ENCODE measurements at regions not wholly inside any gene's neighbourhood (a gene's known extent, or its start where the extent isn't known, plus 50 kb on each side); places are given as distances from the start of the nearest gene placed in this dataset.
"Not testable (repeated sequence)": the region's sequence is repeated elsewhere in the genome, so short reads cannot be mapped to it uniquely, and the experiment has no call there.

DNA sequence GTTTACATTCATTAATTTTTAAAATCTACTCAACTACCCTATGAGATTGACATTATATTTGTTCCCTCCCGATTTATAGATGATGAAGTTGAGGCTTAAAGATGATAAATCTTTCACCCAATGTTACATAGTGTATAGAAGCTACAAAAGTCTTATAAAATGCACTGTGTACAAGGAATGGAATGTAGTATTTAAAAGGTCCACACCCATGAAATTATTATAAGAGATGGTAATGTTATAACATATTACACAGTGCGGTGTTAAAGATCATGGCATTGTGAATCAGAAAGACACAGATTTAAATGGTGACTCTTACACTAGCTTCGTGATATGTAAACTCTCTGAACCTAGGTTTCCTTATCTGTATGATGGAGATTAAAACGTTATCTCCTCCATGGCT lies 141.6 kb upstream of the CHD1 start:
- Mint-ChIP-seq H3K36me3 (no peaks in the 10 kb centered on the region), H3K27ac (no peak overlapping the region), H3K4me3 (no peak overlapping the region), H3K4me1 (no peaks in the 10 kb centered on the region), H3K9me3 (peaks cover 2% of the 10 kb centered on the region)
- DNase-seq (ENCODE audit: low spot score in 2 of 2): no peak
- ATAC-seq: no peak

DNA sequence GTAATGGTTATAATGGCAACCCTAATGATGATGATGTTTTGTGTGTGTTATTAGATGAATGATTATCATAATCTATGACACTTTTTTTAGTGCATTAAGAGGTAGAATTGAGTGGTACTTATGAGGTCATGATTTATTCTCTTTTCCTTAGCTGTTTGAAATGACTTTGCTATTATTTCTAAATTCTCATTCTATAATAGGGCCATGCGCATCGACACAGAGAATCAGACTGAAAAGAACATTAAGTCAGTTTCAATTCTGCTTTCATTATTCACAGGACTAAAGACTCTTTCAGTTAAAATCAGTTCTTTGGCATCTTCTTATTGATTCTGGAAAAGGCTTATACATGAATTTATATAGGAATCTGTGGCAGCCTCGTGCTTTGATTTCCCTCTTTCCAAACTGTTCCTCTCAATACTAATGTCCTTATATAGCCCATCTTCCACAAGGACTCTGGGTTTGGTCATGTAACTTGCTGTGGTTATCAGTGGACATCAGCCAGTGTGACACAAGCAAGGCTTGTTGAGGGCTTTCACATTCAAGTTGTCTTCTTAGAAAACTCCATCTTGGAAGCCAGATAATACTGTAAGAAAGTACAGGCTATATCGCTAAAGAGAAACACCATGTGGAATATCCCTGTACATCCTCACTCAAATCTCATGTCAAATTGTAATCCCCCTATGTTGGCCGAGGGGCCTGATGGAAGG lies 140.3 kb upstream of the CHD1 start:
- Mint-ChIP-seq H3K27ac (no peak overlapping the region), H3K36me3 (no peaks in the 10 kb centered on the region), H3K4me3 (no peak overlapping the region), H3K9me3 (peaks cover 2% of the 10 kb centered on the region), H3K4me1 (no peaks in the 10 kb centered on the region)
- ATAC-seq (no peak), DNase-seq (ENCODE audit: low spot score in 2 of 2) (no peak)

- H3K36me3 Mint-ChIP-seq: no peaks in the 10 kb centered on the region
- H3K9me3 Mint-ChIP-seq: no peaks in the 10 kb centered on the region
- H3K4me1 Mint-ChIP-seq: peaks cover 6% of the 10 kb centered on the region
- H3K27ac Mint-ChIP-seq: no peak overlapping the region
- DNase-seq (ENCODE audit: low spot score in 2 of 2) (no peak), ATAC-seq (no peak)
- H3K4me3 Mint-ChIP-seq: no peak overlapping the region
These were observed 134.9 kb upstream of the CHD1 start for GRCh38 chr5:99063737-99064136.

GRCh38 chr5:99061711-99062110 lies 132.9 kb upstream of the CHD1 start:
- Mint-ChIP-seq H3K4me1 (peaks cover 6% of the 10 kb centered on the region), H3K27ac (peak overlapping the region; percentile 17), H3K9me3 (no peaks in the 10 kb centered on the region), H3K36me3 (no peaks in the 10 kb centered on the region), H3K4me3 (no peak overlapping the region)
- ATAC-seq (no peak), DNase-seq (ENCODE audit: low spot score in 2 of 2) (no peak)

DNA sequence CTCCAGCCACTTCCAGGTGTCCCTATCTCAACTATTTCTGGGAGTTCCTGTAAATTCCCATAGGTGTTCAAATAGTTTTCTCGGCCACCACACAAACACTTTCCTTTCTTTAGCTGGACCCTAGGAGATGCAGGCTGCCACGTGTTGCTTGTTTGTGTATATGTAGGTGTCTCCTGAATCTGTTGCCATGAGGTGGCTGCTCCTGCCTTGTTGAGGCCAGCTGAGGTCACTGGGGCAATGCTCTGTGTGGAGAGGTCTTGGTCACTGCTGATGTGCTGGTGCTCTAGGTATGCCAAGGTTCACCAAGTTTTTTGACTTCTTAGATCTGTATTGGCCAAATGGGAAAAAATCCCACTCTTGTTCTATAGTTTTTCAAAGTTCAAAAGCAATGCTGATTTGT lies 132.5 kb upstream of the CHD1 start:
- H3K36me3 Mint-ChIP-seq: no peaks in the 10 kb centered on the region
- H3K27ac Mint-ChIP-seq: peak overlapping the region; percentile 17
- no peak for ATAC-seq
- no peak overlapping the region for H3K4me3 Mint-ChIP-seq
- DNase-seq (ENCODE audit: low spot score in 2 of 2): no peak
- peaks cover 6% of the 10 kb centered on the region for H3K4me1 Mint-ChIP-seq
- no peaks in the 10 kb centered on the region for H3K9me3 Mint-ChIP-seq

DNA sequence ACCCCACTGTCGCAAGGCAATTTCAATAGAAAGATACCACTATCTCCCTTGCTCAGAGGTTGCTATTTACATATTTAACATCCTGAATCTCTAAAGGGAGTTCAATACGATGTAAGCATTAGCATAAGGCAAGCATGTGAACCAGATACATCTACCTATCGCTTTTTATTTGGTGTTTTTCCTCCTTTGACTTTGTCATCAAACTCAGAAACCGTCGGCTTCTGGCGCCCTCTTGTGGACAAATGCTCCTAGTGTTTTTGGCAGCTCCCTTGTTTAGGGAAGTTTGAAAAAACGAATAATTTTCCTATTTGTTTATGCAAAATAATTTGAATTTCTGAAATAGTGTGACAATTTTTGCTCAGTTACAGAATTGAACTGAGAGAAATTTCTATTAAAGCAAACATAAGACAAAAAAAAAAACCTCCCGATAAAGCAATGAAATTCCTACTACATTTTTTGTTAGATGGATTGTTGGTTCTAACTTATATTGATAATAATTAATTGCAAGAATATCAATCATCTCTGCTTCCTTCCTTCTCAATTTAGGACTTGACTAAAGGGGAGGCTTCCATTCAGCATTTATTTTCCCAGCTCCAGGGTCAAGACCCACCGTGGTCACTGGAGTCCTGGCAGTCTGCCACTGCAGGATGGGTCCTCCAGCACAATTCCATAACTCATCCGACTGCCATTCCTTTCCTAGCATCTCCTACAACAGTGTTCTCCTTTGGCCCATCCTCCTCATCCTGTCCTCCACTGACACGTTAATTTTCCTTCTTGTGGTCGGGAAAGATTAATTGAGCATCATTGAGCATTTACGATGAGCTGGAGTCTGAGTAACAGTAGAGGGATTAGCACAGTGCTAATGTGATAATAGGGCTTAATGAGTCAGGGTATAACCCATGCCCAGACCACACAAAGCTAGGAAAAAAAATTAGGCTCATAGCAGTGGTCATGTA lies 131.8 kb upstream of the CHD1 start:
- Mint-ChIP-seq H3K36me3 (no peaks in the 10 kb centered on the region), H3K4me3 (no peak overlapping the region), H3K9me3 (no peaks in the 10 kb centered on the region), H3K27ac (no peak overlapping the region), H3K4me1 (peaks cover 6% of the 10 kb centered on the region)
- peak; percentile 71 to 89 for DNase-seq (ENCODE audit: low spot score in 2 of 2)
- ATAC-seq: peak; percentile 45

DNA sequence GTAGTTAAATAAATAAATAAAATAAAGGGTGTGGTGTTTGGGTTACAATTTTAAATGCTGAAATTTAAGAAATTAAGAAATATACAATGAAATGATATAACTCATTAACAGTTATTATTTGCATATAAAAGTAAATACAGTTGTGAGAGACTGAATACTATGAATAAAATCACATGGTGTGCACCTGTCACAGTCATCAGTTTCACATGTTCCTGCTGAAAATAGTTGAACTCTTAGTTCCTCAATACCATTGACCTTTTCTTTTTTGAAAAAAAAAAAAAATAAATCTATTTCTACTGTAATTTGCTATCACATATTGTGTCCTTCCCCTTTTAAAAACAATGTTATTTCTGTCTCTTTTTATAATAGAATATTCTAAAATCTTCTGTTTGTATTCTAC lies 130.9 kb upstream of the CHD1 start:
- Mint-ChIP-seq H3K4me3 (no peak overlapping the region), H3K4me1 (peaks cover 6% of the 10 kb centered on the region), H3K27ac (no peak overlapping the region), H3K9me3 (no peaks in the 10 kb centered on the region), H3K36me3 (no peaks in the 10 kb centered on the region)
- ATAC-seq (no peak), DNase-seq (ENCODE audit: low spot score in 2 of 2) (no peak)

- ATAC-seq (no peak), DNase-seq (ENCODE audit: low spot score in 2 of 2) (no peak)
- Mint-ChIP-seq H3K4me3 (no peak overlapping the region), H3K9me3 (no peaks in the 10 kb centered on the region), H3K36me3 (no peaks in the 10 kb centered on the region), H3K27ac (no peak overlapping the region), H3K4me1 (peaks cover 6% of the 10 kb centered on the region)
These were observed 129.7 kb upstream of the CHD1 start for GRCh38 chr5:99058466-99058865.

GRCh38 chr5:99054972-99055371 lies 126.2 kb upstream of the CHD1 start:
- Mint-ChIP-seq H3K27ac (no peak overlapping the region), H3K4me1 (no peaks in the 10 kb centered on the region), H3K36me3 (no peaks in the 10 kb centered on the region), H3K9me3 (no peaks in the 10 kb centered on the region), H3K4me3 (no peak overlapping the region)
- no peak for DNase-seq (ENCODE audit: low spot score in 2 of 2)
- peak; percentile 45 for ATAC-seq

DNA sequence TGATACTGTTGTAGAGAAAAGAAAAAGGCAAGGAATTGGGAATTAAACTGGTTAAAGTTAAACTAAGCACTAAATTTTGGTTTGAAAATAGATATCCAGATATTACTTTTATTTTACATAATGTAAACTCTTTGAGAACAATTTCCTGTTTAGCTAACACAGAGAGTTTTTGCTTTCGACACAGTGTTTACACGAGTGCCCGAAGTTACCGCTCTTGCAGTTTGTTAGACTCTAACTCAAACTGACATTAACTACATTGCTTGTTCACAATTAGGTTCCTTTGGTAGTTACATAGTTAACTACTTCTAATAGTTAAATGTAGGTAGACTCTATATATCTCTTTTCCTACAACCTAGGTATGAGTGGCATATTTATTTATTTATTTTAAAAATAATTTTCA lies 117.1 kb upstream of the CHD1 start:
- no peak for ATAC-seq

GRCh38 chr5:99043257-99043656 lies 114.5 kb upstream of the CHD1 start:
- H3K36me3 Mint-ChIP-seq; H3K27ac Mint-ChIP-seq; DNase-seq (ENCODE audit: low spot score in 2 of 2); H3K4me3 Mint-ChIP-seq; ATAC-seq: not testable (repeated sequence)
- peaks cover 26% of the 10 kb centered on the region for H3K9me3 Mint-ChIP-seq
- peaks cover 15% of the 10 kb centered on the region for H3K4me1 Mint-ChIP-seq

More for the DNA sequence above, 117.1 kb upstream of the CHD1 start:
- no peaks in the 10 kb centered on the region for H3K4me1 Mint-ChIP-seq
- no peaks in the 10 kb centered on the region for H3K36me3 Mint-ChIP-seq
- H3K27ac Mint-ChIP-seq: peak overlapping the region; percentile 23
- no peak overlapping the region for H3K4me3 Mint-ChIP-seq
- DNase-seq (ENCODE audit: low spot score in 2 of 2): no peak
- H3K9me3 Mint-ChIP-seq: peaks cover 8% of the 10 kb centered on the region

- H3K4me1 Mint-ChIP-seq: peaks cover 44% of the 10 kb centered on the region
- peaks cover 26% of the 10 kb centered on the region for H3K9me3 Mint-ChIP-seq
- peak overlapping the region; percentile 82 for H3K27ac Mint-ChIP-seq
- ATAC-seq: peak; percentile 60
- H3K4me3 Mint-ChIP-seq: peak overlapping the region; percentile 6
- H3K36me3 Mint-ChIP-seq: no peaks in the 10 kb centered on the region
- peak in 1 of 2 donors; percentile 8 for DNase-seq (ENCODE audit: low spot score in 2 of 2)
These were observed 108.9 kb upstream of the CHD1 start for GRCh38 chr5:99037668-99038067.

DNA sequence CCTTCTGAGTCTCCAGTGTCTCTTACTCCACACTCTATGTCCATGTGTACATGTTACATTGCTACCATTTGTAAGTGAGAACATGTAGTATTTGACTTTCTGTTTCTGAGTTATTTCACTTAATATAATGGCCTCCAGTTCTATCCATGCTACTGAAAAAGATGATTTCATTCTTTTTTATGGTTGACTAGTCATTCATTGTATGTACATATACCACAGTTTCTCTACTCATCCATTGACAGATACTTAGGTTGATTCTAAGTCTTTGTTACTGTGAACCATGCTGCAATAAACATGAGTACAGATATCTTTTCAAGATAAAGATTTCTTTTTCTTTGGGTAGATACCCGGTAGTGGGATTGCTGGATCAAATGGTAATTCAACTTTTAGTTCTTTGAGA lies 107.1 kb upstream of the CHD1 start:
- peaks cover 50% of the 10 kb centered on the region for H3K4me1 Mint-ChIP-seq
- DNase-seq (ENCODE audit: low spot score in 2 of 2): no peak
- no peak overlapping the region for H3K4me3 Mint-ChIP-seq
- ATAC-seq: peak; percentile 83
- no peaks in the 10 kb centered on the region for H3K36me3 Mint-ChIP-seq
- peaks cover 18% of the 10 kb centered on the region for H3K9me3 Mint-ChIP-seq
- H3K27ac Mint-ChIP-seq: no peak overlapping the region

- peak overlapping the region; percentile 89 for H3K27ac Mint-ChIP-seq
- H3K9me3 Mint-ChIP-seq: peaks cover 5% of the 10 kb centered on the region
- H3K4me1 Mint-ChIP-seq: peaks cover 51% of the 10 kb centered on the region
- H3K36me3 Mint-ChIP-seq: no peaks in the 10 kb centered on the region
- ATAC-seq (no peak), DNase-seq (ENCODE audit: low spot score in 2 of 2) (no peak)
- peak overlapping the region; percentile 66 for H3K4me3 Mint-ChIP-seq
These were observed 105.5 kb upstream of the CHD1 start for GRCh38 chr5:99034336-99034735.

DNA sequence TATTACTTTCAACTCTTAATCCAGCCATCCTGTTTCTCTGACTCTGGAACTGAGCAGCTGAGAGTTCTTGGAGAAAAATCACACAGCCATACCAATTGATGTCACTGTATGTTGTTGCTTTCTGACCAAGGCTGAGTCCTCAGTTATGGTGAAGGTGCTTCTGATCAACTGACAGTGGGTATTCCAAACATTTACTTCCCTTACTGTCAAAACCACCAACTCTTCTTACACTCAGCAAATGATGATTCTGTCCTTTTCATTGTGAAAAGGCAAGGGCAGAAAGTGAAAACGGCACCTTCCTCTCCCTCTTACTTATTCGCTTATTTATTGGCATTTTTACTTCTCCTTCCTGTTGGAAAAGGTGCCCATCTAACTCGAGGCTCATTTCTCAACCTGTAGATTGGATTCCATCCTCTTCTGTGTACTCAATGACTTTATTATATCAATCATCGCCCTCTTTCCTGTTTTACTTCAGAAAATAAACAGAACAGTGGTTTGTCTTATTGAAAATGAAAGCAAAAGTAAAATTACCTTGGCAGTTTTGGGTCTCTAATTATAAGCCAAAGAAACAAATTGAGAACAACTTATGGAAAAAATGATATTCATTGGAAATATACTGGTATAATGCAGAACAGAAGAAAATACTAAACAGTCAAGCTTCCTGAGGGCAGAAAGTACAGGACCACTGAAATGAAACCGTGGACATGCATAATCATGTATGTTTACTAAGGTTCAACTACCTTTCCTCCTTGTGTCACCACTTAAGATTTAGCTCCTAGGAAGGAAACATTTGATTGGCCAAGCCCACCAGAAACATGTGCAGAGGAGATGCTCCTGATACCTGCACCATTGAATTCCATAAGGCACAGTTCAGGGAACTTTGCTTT lies 104.5 kb upstream of the CHD1 start:
- Mint-ChIP-seq H3K36me3 (no peaks in the 10 kb centered on the region), H3K27ac (peak overlapping the region; percentile 89), H3K4me1 (peaks cover 47% of the 10 kb centered on the region), H3K9me3 (peaks cover under 1% of the 10 kb centered on the region), H3K4me3 (peak overlapping the region; percentile 66)
- DNase-seq (ENCODE audit: low spot score in 2 of 2) (no peak), ATAC-seq (peak; percentile 62)
